GM18909 (cell line): ENCODE measurements at regions not wholly inside any gene's neighbourhood (a gene's known extent, or its start where the extent isn't known, plus 50 kb on each side); places are given as distances from the start of the nearest gene placed in this dataset.
"Not testable (repeated sequence)": the region's sequence is repeated elsewhere in the genome, so short reads cannot be mapped to it uniquely, and the experiment has no call there.

Experiments used
- ATAC-seq: cut with Tn5 transposase; IDR thresholded peaks from one replicate; pipeline ENCODE4 v1.9.1; 2021; ENCODE audit warnings: mild to moderate bottlenecking; ENCODE audit not compliant: unreplicated experiment, poor library complexity

- no peak for ATAC-seq
These were observed 129.9 kb upstream of the PAK3 start for GRCh38 chrX:110966091-110966454.

GRCh38 chrX:110965409-110966090 lies 130.4 kb upstream of the PAK3 start:
- no peak for ATAC-seq

GRCh38 chrX:110964786-110965185 lies 131.2 kb upstream of the PAK3 start:
- ATAC-seq, result no peak

- ATAC-seq, result no peak
These were observed 133.5 kb upstream of the PAK3 start for GRCh38 chrX:110962451-110962850.

GRCh38 chrX:110955706-110956105 lies 140.3 kb upstream of the PAK3 start:
- ATAC-seq, result no peak

GRCh38 chrX:110954428-110955100 lies 141.4 kb upstream of the PAK3 start:
- no peak for ATAC-seq

GRCh38 chrX:110951472-110952269 lies 144.3 kb upstream of the PAK3 start:
- ATAC-seq, result no peak

GRCh38 chrX:110944751-110945675 lies 149.4 kb upstream of the CHRDL1 start:
- ATAC-seq, result no peak

- no peak for ATAC-seq
These were observed 148.7 kb upstream of the CHRDL1 start for GRCh38 chrX:110944311-110944750.

- ATAC-seq, result no peak
These were observed 146.3 kb upstream of the CHRDL1 start for GRCh38 chrX:110941906-110942305.

GRCh38 chrX:110938977-110939732 lies 143.5 kb upstream of the CHRDL1 start:
- ATAC-seq, result no peak

GRCh38 chrX:110924871-110925270 lies 129.3 kb upstream of the CHRDL1 start:
- ATAC-seq, result no peak

- ATAC-seq, result no peak
These were observed 125.4 kb upstream of the CHRDL1 start for GRCh38 chrX:110920991-110921390.

- no peak for ATAC-seq
These were observed 120.0 kb upstream of the CHRDL1 start for GRCh38 chrX:110915570-110915969.

GRCh38 chrX:110915111-110915510 lies 119.5 kb upstream of the CHRDL1 start:
- no peak for ATAC-seq

- ATAC-seq, result no peak
These were observed 118.7 kb upstream of the CHRDL1 start for GRCh38 chrX:110914281-110914680.

GRCh38 chrX:110904747-110905146 lies 109.1 kb upstream of the CHRDL1 start:
- not testable (repeated sequence) for ATAC-seq

- ATAC-seq, result no peak
These were observed 86.4 kb upstream of the CHRDL1 start for GRCh38 chrX:110881971-110882370.

GRCh38 chrX:110877326-110877725 lies 81.7 kb upstream of the CHRDL1 start:
- ATAC-seq, result no peak
